ENCODE measurements at regions not wholly inside any gene's neighbourhood (a gene's known extent, or its start where the extent isn't known, plus 50 kb on each side); places are given as distances from the start of the nearest gene placed in this dataset.

DNA sequence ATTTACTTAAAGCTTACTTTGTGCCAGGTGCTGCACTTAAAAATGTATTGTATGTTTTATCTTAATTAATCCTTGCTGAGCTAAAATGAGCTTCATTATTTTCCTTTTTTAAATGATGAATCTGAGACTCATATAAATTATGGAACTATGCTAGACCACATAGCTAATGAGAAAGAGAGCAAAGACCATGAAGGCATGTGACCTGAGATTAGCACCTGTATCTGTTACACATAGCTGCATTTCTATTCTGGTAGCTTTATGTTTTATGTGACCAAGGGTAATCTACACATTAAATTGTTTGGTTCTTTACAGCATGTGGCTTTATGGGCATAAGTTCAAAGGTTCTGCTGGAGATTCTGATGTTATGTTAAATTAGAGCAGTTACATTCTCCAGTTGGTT is 839.1 kb upstream of the SORCS1 start:
- TF ChIP-seq, protein P1, sequence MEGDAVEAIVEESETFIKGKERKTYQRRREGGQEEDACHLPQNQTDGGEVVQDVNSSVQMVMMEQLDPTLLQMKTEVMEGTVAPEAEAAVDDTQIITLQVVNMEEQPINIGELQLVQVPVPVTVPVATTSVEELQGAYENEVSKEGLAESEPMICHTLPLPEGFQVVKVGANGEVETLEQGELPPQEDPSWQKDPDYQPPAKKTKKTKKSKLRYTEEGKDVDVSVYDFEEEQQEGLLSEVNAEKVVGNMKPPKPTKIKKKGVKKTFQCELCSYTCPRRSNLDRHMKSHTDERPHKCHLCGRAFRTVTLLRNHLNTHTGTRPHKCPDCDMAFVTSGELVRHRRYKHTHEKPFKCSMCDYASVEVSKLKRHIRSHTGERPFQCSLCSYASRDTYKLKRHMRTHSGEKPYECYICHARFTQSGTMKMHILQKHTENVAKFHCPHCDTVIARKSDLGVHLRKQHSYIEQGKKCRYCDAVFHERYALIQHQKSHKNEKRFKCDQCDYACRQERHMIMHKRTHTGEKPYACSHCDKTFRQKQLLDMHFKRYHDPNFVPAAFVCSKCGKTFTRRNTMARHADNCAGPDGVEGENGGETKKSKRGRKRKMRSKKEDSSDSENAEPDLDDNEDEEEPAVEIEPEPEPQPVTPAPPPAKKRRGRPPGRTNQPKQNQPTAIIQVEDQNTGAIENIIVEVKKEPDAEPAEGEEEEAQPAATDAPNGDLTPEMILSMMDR (conservative IDR thresholded peaks at IDR 0.05 in 1 of 2, IDR thresholded peaks at IDR 0.05 in 1 of 2; ENCODE audit: extremely low read depth in 1 of 2, insufficient read depth in 1 of 2, low read depth in 1 of 2, low read length in 2 of 2): no peak
- no peak for TF ChIP-seq EZH2 (IDR thresholded peaks at IDR 0.05; ENCODE audit: borderline replicate concordance, low read length)
